ENCODE measurements at regions not wholly inside any gene's neighbourhood (a gene's known extent, or its start where the extent isn't known, plus 50 kb on each side); places are given as distances from the start of the nearest gene placed in this dataset.

GRCh38 chr6:160926281-160927276 is 65.0 kb upstream of the MAP3K4 start:
- no peak for TF ChIP-seq CTCF (IDR thresholded peaks at IDR 0.05)
- TF ChIP-seq EP300 (IDR thresholded peaks at IDR 0.05), result no peak
- TF ChIP-seq POLR2A (IDR thresholded peaks at IDR 0.05), result no peak
- TF ChIP-seq POLR2AphosphoS5 (IDR thresholded peaks at IDR 0.05), result no peak

Data from suprapubic skin (tissue), 4 donors.